CD4-positive, alpha-beta T cell treated with Interleukin-6 for 4 hours (primary cell): ENCODE measurements at regions not wholly inside any gene's neighbourhood (a gene's known extent, or its start where the extent isn't known, plus 50 kb on each side); places are given as distances from the start of the nearest gene placed in this dataset.

ENCODE experiments used
- DNase-seq: peaks from one replicate; pipeline ENCODE4 v3.0.0-alpha.2; 2020; ENCODE audit warnings: mixed read lengths

DNA sequence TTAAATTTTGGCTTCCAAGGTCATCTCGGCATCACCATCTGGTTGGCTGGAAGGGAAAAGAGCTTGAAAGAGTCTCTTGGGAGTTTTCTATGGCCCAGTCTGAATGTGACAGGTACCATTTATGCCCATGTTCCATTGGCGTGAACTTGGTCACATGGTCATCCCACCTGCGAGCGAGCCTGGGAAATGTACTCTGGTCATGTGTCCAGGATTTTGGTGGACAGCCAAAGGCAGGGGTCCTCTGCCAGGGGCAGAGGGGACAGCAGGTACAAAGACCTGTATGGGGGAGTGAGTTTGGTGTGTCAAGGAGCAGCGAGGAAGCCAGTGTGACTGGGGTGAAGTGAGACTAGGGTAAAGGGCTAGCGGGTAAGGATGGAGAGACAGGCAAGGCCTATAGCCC is 112.6 kb downstream of the CDC5L start:
- no peak for DNase-seq

DNA sequence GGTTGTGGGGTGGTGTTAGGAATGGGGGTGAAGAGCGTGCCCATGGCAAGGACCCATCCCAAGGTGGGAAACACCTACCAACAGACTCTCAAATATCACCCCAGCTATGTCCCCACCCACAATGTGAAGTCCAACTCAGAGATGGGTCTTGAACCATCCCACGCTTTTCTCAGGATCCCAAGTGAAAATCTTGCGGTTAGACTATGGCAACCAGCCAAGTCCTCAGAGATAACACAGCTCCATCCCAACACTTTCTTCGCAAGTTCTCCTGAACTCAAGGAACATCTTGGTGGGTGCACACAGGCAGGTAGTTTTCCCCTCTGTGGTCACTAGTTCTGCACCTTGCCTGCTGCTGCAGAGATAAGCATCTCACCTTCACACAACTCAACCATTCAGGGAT is 116.0 kb downstream of the CDC5L start:
- DNase-seq = no peak

- no peak for DNase-seq
Measured at GRCh38 chr6:44504301-44504791, 116.8 kb downstream of the CDC5L start.

DNA sequence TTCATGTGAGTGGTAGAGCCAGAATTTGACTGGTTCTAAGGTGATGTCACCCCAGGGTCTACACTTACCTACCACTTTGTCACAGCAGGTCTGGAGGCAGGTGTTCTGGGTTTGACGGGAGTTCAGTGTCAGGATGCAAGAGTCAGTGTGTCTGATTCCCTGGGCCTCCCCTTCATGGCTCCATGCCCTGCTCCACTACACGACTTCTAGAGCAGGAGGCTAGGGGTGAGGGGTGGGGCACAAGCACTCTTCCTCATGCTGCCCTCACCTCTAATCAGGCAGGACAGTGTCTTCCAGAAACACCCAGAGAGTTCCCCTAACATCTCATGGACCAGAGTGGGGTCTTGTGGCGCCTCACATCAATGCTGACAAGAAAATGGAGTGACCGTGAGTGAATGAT is 118.2 kb downstream of the CDC5L start:
- no peak for DNase-seq

DNA sequence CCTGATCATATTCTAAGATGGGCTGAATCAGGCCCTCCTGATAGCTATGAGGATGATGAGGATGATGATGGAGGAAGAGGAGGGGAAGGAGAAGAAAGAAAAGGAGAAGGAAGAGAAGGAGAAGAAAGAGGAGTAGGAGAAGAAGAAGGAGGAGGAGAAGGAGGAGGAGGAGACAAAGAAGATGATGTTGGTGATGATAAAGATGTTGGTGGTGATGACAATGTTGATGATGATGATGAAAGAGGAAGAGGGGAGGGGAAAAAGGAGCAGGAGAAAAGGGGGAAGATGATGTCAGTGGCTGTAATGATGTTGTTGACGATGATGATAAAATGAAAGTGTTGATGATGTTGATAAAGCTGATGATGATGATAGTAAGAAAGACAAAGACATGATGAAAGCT is 119.5 kb downstream of the CDC5L start:
- no peak for DNase-seq

DNA sequence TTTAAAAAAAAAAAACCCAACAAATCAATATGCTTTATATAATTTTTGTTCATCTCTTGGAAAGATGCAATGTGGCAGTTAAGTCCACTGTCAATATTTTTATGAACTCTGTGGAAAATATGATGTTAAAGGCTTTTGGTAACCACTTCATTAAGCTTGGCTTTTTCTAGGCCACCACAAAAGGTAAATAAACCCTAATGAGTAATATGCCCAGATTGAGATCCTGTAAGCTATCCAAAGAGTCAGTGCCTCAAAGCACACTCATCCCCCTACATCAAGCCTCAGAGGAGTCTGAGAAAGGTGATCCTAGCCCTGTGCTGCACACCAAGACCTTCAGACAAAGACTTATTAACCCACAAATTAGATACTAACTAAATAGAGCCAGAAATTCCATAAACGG is 121.1 kb downstream of the CDC5L start:
- DNase-seq = no peak

- DNase-seq = no peak
Measured at GRCh38 chr6:44511126-44511525, 123.6 kb downstream of the CDC5L start.

GRCh38 chr6:44512868-44513741 is 125.6 kb downstream of the CDC5L start:
- no peak for DNase-seq

DNA sequence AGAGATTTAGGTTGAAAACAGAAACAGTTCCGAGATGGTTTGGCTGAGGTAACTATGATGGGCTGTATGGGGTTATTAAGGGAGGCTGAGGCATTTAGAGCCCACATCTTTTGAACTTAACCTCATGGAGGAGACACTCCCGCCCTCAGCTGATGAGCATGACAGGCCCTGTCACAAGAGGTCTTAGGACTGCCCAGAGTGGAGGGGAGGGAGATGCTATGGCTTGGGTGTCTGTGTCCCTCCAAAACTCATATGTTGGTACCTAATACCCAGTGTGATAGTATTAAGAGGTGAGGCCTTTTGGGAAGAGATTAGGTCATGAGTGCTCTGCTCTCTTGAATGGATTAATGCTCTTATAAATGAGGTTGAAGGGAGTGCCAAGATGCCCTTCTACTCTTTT is 126.6 kb downstream of the CDC5L start:
- DNase-seq = no peak

- no peak for DNase-seq
Measured at GRCh38 chr6:44514576-44515193, 127.2 kb downstream of the CDC5L start.

GRCh38 chr6:44522871-44523270 is 135.4 kb downstream of the CDC5L start:
- no peak for DNase-seq

DNA sequence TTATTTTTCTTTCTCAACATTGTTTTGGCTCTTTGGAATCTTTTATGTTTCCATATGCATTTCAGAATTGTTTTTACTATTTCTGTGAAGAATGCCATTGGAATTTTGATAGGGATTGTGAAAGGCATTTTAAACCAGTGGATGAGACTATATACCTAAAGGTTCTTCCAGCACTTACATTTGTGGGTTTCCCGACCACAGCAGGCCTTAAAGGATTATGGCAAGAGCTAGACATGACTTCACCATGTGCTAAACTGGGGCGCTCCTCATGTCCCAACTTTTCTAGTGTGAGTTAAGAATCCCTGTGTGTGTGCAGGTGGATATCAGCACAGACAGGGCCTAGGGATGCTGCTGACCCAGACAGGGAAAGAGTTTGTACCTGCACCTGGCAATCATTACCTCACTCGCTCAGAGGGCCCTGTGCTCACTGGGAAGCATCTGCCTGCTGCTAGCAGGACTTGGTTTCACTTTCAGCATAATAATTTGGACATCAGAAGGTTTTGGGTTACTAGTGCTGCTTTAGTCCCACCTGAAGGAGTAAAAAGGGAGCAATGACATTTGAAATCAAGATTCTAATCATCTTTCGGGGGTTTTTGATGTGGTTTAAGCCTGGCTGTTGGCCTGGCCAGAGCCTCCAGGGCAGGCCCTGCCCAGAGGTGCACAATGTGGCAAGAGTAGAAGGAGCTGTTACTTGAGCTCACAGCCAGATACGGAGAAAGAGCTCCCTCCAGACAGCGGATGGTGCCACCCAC is 137.1 kb downstream of the CDC5L start:
- no peak for DNase-seq

- DNase-seq = no peak
Measured at GRCh38 chr6:44525761-44526351, 138.3 kb downstream of the CDC5L start.

DNA sequence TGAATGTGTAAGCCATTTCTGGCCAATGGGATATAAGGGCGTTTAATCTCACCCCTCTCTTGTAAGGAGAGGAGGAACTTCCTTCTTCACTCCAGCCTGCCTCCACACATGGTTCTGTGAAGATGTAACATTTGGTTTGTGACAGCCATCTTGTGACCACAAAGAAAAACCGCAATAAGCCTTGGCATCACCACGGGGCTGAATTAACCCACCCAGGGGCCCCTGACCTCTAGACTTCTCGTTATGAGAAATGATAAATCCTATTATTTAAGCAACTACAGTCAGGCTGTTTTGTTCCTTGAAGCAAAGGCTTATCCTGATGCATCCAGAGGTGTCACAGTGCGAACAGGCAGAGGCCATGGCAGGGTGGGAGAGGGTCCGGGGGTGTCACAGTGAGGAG is 139.7 kb downstream of the CDC5L start:
- no peak for DNase-seq

DNA sequence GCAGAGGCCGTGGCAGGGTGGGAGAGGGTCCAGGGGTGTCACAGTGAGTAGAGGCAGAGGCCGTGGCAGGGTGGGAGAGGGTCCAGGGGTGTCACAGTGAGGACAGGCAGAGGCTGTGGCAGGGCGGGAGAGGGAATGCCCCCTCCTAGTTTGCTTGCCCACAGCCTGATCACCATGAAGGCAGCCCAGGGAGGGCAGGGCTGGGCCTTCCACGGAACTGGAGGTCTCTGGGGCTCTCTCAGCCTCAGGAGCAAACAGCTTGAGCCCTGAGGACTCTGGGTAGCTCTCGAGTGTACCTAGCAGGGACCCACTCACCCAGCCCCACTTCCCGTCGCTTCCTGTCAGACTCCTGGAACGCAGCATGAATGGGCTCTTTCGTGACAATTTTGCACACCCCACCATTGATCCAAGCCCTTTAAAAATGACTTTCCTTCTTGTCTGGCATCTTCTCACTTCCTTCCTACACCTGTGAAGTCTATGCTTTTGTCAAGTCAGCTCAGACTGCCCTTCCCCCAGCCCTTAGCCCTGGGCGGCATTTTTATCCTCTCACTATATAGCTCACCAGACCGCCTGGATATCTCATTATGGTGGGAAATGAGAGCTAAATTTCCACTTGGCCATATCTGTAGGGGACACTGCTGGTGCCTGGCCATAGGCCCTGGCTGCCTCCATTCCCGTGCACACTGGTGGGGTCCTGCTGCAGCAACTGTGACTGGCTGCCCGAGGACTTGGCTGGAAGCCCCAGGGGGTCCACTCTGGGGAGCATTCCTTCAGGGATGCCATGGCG is 140.3 kb downstream of the CDC5L start:
- no peak for DNase-seq

- DNase-seq = no peak
Measured at GRCh38 chr6:44528370-44528644, 140.8 kb downstream of the CDC5L start.

DNA sequence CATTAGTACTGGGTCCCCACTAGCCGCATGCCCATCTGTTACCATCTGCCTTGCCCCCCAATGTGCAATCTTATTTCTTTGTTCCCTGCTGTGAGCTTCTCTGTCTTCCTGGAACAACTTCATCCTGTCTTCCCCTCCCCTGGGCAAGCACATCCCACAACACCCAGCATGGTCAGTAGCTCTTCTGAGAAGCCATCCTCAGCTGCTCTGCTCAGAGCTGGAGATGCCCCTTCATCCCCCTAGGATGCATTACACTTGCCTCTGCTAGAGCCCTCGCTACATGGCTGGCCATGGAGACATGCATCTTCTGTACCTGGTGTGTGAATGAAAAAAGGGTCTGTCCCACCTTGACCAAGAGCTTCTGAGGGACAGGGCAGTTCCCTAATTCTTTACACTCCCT is 141.2 kb downstream of the CDC5L start:
- no peak for DNase-seq

DNA sequence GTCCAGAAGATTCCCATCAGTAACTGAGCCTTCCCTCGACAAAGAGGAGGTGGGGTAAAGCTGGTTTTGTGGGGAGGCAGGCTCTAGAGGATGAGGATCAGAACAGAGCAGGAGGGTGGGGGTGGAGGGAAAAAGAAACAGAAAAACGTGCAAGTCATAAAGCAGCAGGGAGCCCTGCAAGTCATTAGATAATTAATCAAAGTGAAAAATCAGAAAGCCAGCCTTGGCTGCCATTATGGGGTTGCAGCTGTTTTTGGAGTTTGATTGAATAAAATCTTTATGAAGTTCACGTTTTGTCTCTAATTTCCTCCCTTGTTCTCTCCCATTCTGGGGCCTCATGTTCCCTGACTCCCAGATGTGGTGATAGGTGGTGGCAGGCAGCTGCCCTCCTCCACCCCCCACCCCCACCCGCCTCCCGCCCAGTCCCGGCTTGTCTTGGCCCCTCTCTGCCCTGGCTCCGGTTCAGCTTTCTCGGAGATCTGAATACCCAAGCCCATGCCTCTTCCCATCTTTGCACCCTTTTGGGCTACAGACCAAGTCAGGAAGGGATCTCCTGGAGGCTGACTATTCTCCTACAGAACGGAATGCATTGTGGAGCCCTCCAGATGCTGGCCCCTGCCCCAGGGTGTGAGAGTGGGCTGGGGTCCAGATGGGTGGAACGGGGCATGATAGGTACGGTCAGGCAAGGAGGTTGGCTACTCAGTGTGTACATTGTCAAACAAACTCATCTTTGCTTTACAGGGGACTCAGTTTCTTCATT is 141.8 kb downstream of the CDC5L start:
- DNase-seq = no peak

- DNase-seq = no peak
Measured at GRCh38 chr6:44530209-44530909, 142.9 kb downstream of the CDC5L start.

GRCh38 chr6:44530910-44531234 is 143.4 kb downstream of the CDC5L start:
- DNase-seq = no peak

DNA sequence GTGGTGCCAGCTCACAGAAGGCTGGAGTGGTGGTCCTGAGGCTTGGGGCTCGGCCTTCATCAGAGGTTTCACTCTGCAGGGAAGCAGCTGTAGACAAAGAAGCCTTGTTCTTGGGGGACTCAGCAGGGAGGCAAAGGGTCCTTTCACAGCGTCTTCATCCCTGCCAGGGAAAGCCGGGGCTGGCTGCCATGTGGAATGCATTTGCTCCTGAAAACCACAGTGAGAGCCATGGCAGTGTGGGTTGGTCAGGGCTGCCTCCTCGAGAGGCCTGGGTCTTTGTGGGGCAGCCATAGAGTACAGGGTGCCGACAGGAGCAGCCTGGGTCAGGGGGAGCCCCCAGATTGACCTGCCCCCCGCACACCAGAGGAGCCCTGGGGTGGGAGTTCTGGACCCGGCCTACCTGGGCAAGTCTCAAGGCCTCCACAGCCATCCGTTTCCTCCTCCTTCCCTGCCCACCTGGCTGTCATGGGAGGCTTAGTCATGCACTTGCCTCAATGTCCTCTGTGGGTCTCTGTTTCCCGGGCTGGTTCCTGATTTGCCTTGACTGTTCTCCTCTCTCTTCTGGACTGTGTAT is 144.0 kb downstream of the CDC5L start:
- no peak for DNase-seq
